GM18502 (cell line): ENCODE measurements at regions not wholly inside any gene's neighbourhood (a gene's known extent, or its start where the extent isn't known, plus 50 kb on each side); places are given as distances from the start of the nearest gene placed in this dataset.
"Not testable (repeated sequence)": the region's sequence is repeated elsewhere in the genome, so short reads cannot be mapped to it uniquely, and the experiment has no call there.

Source experiments
- ATAC-seq: cut with Tn5 transposase; IDR thresholded peaks from one replicate; pipeline ENCODE4 v1.9.1; 2021; ENCODE audit warnings: mild to moderate bottlenecking; ENCODE audit not compliant: unreplicated experiment, poor library complexity

GRCh38 chr5:131107128-131107527 lies 57.9 kb downstream of the HINT1 start:
- ATAC-seq = no peak

- ATAC-seq = no peak
Measured at GRCh38 chr5:131104169-131104808, 60.8 kb downstream of the HINT1 start.

- ATAC-seq = no peak
Measured at GRCh38 chr5:131096774-131097710, 68.0 kb downstream of the HINT1 start.

GRCh38 chr5:131095561-131095960 lies 69.5 kb downstream of the HINT1 start:
- ATAC-seq = not testable (repeated sequence)

GRCh38 chr5:131084436-131084835 lies 80.6 kb downstream of the HINT1 start:
- ATAC-seq = no peak

- ATAC-seq = no peak
Measured at GRCh38 chr5:131081913-131082488, 83.1 kb downstream of the HINT1 start.

- ATAC-seq = no peak
Measured at GRCh38 chr5:131081374-131081773, 83.7 kb downstream of the HINT1 start.

GRCh38 chr5:131079232-131079631 lies 85.8 kb downstream of the HINT1 start:
- ATAC-seq = no peak

- ATAC-seq = peak; percentile 92
Measured at GRCh38 chr5:131068893-131069643, 96.0 kb downstream of the HINT1 start.

GRCh38 chr5:131068076-131068475 lies 97.0 kb downstream of the HINT1 start:
- no peak for ATAC-seq

GRCh38 chr5:131067636-131068035 lies 97.4 kb downstream of the HINT1 start:
- ATAC-seq = no peak

GRCh38 chr5:131064669-131065371 lies 100.2 kb downstream of the HINT1 start:
- ATAC-seq = peak; percentile 57

GRCh38 chr5:131042021-131042789 lies 122.9 kb downstream of the HINT1 start:
- ATAC-seq = no peak

- no peak for ATAC-seq
Measured at GRCh38 chr5:131023498-131023865, 141.6 kb downstream of the HINT1 start.

- no peak for ATAC-seq
Measured at GRCh38 chr5:131022811-131023497, 142.1 kb downstream of the HINT1 start.

GRCh38 chr5:131021646-131022045 lies 143.4 kb downstream of the HINT1 start:
- no peak for ATAC-seq

GRCh38 chr5:131019601-131020315 lies 145.3 kb downstream of the HINT1 start:
- no peak for ATAC-seq

GRCh38 chr5:131019111-131019510 lies 145.9 kb downstream of the HINT1 start:
- no peak for ATAC-seq
